ENCODE measurements at regions not wholly inside any gene's neighbourhood (a gene's known extent, or its start where the extent isn't known, plus 50 kb on each side); places are given as distances from the start of the nearest gene placed in this dataset.

DNA sequence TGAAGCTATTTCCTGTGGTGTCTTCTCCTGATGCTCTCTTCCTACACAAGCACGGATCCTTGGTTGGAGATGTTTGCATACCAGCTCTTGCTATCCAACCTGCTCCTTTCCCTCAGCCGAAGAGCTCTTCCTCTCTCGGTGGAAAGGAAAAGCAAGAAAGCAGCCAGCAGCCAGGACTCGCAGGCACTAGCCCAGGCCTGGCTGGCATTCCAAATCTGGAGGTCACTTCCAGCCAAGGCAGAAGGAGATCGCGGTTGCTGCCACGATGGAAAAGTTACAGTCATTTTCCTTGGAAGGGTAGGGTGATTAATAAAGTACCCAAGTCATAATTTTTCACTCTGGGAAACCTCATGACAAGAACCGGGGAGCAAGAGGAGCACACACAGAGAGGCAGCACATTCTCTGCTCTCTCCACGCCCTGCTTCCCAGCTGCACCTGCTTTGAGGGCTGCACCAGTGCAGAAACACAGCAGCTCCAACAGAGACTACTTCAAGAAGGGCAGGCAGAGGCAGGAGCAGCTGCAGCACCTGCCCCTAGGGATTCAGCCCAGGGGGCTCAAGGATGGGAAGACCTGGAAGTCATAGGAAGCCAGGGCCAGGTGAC, 399.3 kb downstream of the CADM1 start:
- TF ChIP-seq RAD21 (IDR thresholded peaks at IDR 0.05; ENCODE audit: insufficient read depth, low read depth, low read length), result no peak
- TF ChIP-seq, protein P1, sequence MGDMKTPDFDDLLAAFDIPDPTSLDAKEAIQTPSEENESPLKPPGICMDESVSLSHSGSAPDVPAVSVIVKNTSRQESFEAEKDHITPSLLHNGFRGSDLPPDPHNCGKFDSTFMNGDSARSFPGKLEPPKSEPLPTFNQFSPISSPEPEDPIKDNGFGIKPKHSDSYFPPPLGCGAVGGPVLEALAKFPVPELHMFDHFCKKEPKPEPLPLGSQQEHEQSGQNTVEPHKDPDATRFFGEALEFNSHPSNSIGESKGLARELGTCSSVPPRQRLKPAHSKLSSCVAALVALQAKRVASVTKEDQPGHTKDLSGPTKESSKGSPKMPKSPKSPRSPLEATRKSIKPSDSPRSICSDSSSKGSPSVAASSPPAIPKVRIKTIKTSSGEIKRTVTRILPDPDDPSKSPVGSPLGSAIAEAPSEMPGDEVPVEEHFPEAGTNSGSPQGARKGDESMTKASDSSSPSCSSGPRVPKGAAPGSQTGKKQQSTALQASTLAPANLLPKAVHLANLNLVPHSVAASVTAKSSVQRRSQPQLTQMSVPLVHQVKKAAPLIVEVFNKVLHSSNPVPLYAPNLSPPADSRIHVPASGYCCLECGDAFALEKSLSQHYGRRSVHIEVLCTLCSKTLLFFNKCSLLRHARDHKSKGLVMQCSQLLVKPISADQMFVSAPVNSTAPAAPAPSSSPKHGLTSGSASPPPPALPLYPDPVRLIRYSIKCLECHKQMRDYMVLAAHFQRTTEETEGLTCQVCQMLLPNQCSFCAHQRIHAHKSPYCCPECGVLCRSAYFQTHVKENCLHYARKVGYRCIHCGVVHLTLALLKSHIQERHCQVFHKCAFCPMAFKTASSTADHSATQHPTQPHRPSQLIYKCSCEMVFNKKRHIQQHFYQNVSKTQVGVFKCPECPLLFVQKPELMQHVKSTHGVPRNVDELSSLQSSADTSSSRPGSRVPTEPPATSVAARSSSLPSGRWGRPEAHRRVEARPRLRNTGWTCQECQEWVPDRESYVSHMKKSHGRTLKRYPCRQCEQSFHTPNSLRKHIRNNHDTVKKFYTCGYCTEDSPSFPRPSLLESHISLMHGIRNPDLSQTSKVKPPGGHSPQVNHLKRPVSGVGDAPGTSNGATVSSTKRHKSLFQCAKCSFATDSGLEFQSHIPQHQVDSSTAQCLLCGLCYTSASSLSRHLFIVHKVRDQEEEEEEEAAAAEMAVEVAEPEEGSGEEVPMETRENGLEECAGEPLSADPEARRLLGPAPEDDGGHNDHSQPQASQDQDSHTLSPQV (IDR thresholded peaks at IDR 0.05), result no peak
- no peak for TF ChIP-seq TAF1 (IDR thresholded peaks at IDR 0.05; ENCODE audit: borderline replicate concordance, low read depth, low read length)

Data from GM12878 (cell line).